ENCODE measurements at regions not wholly inside any gene's neighbourhood (a gene's known extent, or its start where the extent isn't known, plus 50 kb on each side); places are given as distances from the start of the nearest gene placed in this dataset.
"Not testable (repeated sequence)": the region's sequence is repeated elsewhere in the genome, so short reads cannot be mapped to it uniquely, and the experiment has no call there.

DNA sequence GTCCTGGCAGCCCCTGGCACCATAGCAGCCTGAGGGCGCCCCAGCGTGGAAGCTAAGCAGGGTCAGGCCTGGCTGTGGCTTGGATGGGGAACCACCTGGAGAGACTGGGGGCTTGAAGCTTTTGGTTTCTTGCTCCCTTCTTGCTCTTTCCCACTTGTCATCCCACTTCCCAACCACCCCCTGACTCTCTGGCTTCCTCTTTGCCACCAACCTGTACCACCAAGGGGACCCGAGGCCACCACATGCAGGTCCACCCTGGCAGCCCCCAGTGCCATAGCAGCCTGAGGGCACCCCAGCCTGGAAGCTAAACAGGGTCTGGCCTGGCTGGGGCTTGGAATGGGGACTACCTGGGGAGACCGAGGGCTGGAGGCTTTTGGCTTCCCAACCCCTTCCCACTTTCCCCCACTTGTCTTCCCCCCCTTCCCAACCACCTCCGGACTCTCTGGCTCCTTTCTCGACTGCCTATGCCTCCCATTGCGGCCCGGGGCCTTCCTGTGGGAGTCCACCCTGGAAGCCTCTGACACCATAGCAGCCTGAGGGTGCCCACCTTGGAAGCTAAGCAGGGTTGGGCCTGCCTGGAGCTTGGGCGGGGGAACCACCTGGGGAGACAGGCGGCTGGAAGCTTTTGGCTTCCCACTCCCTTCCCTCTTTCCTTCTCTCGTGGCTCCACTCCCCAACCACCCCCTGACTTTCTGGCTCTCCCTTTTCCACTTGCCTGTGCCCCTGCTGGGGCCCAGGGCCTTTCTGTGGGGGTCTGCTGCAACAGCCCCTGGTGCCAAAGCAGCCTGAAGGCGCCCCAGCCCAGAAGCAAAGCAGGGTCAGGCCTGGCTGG lies 2294.4 kb downstream of the TP53TG3F start:
- ATAC-seq (replicated peaks) (no peak), DNase-seq (no peak)
- Mint-ChIP-seq H3K36me3 (ENCODE audit: insufficient read depth) (no peaks in the 10 kb centered on the region), H3K27me3 (no peaks in the 10 kb centered on the region), H3K4me1 (ENCODE audit: low read depth in 2 of 2) (no peaks in the 10 kb centered on the region), H3K27ac (no peak overlapping the region), H3K4me3 (no peak overlapping the region), H3K9me3 (peaks cover 11 to 38% of the 10 kb centered on the region in 2 donors)

DNA sequence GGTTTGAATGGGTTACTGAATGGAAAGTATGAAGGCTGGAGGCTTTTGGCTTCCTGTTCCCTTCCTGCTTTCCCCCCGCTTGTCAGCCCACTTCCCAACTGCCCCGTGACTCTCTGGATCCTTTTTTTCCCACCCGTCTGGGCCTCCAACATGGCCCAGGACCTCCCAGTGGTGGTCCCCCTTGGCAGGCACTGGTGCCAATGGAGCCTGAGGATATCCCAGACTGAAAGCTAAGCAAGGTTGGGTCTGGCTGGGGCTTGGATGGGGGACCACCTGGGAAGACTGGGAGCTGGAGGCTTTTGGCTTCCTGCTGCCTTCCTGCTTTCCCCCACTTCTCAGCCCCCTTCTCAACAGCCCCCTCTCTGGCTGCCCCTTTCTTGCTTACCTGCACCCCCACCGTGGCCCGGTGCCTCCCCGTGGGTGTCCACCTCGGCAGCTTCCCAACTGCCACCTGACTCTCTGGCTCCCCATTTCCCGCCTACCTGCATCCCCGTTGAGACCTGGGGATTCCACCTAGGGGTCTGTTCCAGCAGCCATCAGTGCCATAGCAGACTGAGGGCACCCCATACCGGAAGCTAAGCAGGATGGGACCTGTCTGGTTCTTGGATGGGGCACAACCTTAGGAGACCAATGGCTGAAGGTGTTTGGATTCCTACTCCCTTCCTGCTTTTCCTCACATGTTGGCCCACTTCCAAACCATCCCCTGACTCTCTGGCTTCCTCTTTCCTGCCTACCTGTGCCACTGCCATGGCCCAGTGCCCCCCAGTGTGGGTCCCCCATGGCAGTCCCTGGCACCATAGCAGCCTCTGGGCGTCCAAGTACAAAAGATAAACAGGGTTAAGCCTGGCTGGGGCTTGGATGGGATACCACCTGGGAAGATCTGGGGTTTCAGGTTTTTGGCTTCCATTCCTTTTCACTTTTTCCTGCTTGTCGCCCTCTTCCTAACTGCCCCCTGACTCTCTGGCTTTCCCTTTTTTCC lies 2295.3 kb downstream of the TP53TG3F start:
- Mint-ChIP-seq H3K9me3 (peaks cover 9 to 35% of the 10 kb centered on the region in 2 donors), H3K36me3 (ENCODE audit: insufficient read depth) (no peaks in the 10 kb centered on the region), H3K27me3 (no peaks in the 10 kb centered on the region), H3K4me3 (no peak overlapping the region), H3K4me1 (ENCODE audit: low read depth in 2 of 2) (no peaks in the 10 kb centered on the region), H3K27ac (no peak overlapping the region)
- no peak for ATAC-seq (replicated peaks)
- DNase-seq, result no peak

DNA sequence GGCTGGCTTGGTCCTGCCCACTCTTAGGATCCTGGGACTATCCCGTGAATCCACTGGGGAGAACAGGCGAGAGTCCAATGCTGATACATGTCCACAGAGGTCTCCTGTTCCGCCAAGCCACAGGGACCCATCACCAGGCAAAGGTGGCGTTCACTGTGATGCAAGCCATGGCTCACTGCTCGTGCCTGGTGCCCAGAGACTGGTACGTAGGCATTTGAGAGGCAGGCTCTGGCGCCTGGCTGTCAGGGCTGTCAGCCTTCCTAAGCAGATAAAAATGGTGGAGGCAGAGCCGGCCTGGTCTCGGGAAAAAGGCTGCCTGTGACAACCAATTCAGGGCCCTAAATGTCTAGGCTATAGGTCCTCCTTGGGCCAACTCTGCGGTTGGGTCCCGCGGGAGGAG lies 2329.0 kb downstream of the TP53TG3F start:
- Mint-ChIP-seq H3K9me3 (peaks cover 6 to 9% of the 10 kb centered on the region in 2 donors), H3K27me3 (no peaks in the 10 kb centered on the region), H3K36me3 (ENCODE audit: insufficient read depth) (no peaks in the 10 kb centered on the region), H3K4me3 (no peak overlapping the region), H3K4me1 (ENCODE audit: low read depth in 2 of 2) (no peaks in the 10 kb centered on the region), H3K27ac (no peak overlapping the region)
- DNase-seq (no peak), ATAC-seq (replicated peaks) (no peak)

DNA sequence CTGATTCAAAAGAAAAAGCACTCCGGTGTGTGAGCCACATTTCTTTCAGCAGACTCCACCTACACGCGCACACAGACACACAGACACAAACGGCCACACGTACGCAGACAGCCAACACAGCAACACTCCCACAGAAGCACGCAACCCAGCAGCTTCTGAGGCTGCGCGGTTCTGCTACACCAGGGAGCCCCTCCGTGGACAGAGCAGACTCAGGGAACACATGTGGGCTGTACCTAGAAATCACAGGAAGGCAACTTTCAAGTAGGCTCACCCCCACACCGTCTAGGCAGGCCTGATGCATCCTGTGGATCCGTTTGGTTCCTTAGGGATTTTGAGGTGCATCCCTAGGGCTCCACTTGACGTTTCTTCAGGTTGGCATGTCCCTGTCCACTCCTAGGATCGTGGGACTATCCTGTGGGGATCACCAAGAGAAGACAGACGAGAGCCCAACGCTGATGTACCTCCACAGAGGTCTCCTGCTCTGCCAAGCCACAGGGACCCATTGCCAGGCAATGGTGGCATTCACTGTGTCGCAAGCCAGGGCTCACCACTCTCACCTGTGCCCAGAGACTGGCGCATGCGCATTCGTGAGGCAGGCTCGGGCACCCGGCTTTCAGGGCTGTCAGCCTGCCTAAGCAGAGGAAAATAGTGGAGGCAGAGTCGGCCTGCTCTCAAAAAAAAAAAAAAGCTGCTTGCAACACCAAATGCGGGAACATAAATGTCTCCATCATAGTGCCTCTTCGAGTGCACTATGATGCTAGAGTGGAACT lies 2333.3 kb downstream of the TP53TG3F start:
- Mint-ChIP-seq H3K9me3 (peaks cover 7 to 16% of the 10 kb centered on the region in 2 donors), H3K4me3 (no peak overlapping the region), H3K27ac (no peak overlapping the region), H3K36me3 (ENCODE audit: insufficient read depth) (no peaks in the 10 kb centered on the region), H3K4me1 (ENCODE audit: low read depth in 2 of 2) (no peaks in the 10 kb centered on the region), H3K27me3 (no peaks in the 10 kb centered on the region)
- ATAC-seq (replicated peaks), result no peak
- DNase-seq, result no peak

DNA sequence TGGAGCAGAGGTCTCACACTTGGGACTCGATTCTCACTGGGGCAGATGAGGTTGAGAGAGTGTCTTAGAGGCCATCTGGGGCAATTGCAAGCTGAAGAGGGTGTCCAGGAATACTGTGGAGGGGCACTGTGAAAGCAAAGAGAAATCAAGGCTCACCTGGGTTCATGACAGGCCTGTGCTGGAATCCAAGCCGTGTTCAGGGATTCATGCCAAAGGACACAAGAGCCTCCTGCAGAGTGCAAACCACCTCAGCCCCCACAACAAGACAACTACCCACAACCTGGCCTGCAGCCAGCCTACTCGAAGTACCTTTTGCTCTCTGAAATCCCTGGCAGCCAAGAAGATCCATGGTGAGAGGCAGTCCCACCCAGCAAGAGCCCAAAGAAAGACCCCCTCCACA lies 2334.2 kb downstream of the TP53TG3F start:
- Mint-ChIP-seq H3K27ac (no peak overlapping the region), H3K27me3 (no peaks in the 10 kb centered on the region), H3K4me3 (no peak overlapping the region), H3K9me3 (peaks cover 7 to 25% of the 10 kb centered on the region in 2 donors), H3K36me3 (ENCODE audit: insufficient read depth) (no peaks in the 10 kb centered on the region), H3K4me1 (ENCODE audit: low read depth in 2 of 2) (no peaks in the 10 kb centered on the region)
- ATAC-seq (replicated peaks) (no peak), DNase-seq (no peak)

DNA sequence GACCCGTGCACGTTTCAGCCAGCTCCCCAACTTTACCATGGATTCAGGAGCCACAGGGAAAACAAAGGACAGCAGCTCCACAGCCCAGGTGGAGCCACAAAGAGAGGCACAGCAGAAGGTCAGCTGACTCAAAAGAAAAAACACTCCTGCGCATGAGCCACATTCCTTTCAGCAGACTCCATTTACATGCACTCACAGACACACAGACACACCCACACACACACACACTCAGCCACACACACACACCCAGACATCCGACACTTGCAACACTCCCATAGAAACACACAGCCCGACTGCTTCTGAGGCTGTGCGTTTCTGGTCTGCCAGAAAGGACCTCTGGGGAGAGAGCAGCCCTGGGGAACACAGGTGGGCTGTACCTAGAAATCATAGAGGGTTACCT lies 2335.5 kb downstream of the TP53TG3F start:
- H3K9me3 Mint-ChIP-seq, result peaks cover 9 to 29% of the 10 kb centered on the region in 2 donors
- ATAC-seq (replicated peaks), result no peak
- no peak overlapping the region for H3K27ac Mint-ChIP-seq
- no peak for DNase-seq
- no peaks in the 10 kb centered on the region for H3K27me3 Mint-ChIP-seq
- H3K4me1 Mint-ChIP-seq (ENCODE audit: low read depth in 2 of 2), result no peaks in the 10 kb centered on the region
- H3K36me3 Mint-ChIP-seq (ENCODE audit: insufficient read depth), result no peaks in the 10 kb centered on the region
- H3K4me3 Mint-ChIP-seq, result no peak overlapping the region

DNA sequence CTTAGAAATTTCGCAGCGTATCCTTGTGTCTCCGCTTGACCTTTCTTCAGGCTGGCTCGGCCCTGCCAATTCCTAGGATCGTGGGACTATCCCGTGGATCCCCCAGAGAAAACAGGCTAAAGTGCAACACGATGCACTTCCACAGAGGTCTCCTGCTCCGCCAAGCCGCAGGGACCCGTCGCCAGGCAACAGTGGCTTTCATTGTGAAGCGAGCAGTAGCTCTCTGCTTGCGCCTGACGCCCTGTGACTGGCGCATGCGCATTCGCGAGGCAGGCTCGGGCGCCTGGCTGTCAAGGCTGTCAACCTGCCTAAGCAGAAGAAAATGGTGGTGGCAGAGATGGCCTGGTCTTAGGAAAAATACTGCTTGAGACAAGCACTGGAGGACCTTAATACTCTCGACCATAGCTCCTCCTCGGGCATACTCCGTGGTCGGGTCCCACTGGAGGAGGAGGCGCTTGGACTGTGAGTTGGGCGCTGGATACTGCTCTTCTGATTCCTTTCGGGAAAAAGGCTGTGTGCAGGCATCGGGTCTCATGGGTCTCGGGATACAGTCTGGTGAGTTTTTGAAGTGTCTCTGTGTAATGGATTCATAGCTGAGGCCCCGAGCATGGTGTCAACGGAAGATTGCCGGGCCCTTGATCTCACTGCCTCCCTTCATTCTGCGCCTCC lies 2336.1 kb downstream of the TP53TG3F start:
- H3K27ac Mint-ChIP-seq, result no peak overlapping the region
- DNase-seq, result no peak
- H3K4me1 Mint-ChIP-seq (ENCODE audit: low read depth in 2 of 2), result no peaks in the 10 kb centered on the region
- no peak overlapping the region for H3K4me3 Mint-ChIP-seq
- peaks cover 9 to 29% of the 10 kb centered on the region in 2 donors for H3K9me3 Mint-ChIP-seq
- no peak for ATAC-seq (replicated peaks)
- H3K36me3 Mint-ChIP-seq (ENCODE audit: insufficient read depth), result no peaks in the 10 kb centered on the region
- no peaks in the 10 kb centered on the region for H3K27me3 Mint-ChIP-seq

DNA sequence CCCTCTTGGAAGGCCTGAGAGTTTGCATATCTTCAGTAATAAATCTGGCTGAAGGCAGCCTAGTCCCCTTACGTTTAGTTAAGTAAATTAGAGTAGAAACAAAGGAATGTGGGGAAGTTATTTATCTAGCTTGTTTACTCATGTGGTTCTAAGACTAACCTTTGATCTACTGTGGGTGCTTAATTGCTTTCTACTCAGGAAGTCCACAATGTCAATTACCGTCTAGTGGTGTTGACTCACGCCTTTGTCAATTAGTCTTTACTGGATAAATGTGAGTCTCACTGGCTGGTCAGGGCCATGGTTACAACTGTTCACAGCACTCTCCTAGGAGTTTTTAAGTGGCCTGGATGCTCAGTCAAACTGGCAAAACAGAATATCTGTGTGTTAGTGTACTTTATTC lies 2338.4 kb downstream of the TP53TG3F start:
- Mint-ChIP-seq H3K9me3 (peaks cover 10 to 33% of the 10 kb centered on the region in 2 donors), H3K36me3 (ENCODE audit: insufficient read depth) (no peaks in the 10 kb centered on the region), H3K4me3 (no peak overlapping the region)

DNA sequence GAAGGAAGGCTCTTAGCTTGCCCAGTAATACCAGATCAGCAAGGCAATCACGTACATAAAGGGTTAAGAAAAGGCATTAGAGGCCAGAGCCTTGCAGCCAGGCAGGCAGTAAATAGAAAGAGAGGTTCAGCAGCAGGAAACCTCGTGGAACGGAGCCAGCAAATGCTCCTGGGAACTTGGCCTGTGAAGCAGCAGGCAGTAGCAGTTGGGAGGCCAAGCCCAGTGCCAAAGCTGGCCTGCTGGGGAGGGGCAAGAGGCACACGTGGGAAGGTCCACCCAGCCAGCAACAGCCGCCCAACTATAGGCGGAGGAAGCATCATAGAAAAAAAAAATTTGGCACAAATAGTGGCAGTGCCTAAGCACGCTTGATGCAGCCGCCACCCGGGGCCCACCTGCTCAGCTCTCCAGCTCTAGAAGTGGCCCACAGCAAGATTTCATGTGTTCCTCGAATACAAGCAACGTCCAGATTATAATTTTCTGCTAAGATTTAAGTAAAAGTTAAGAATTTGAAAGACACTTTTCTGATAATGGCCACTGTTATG lies 2339.5 kb downstream of the TP53TG3F start:
- Mint-ChIP-seq H3K36me3 (ENCODE audit: insufficient read depth) (no peaks in the 10 kb centered on the region), H3K4me1 (ENCODE audit: low read depth in 2 of 2) (no peaks in the 10 kb centered on the region), H3K4me3 (no peak overlapping the region), H3K27me3 (no peaks in the 10 kb centered on the region), H3K27ac (no peak overlapping the region), H3K9me3 (peaks cover 10 to 33% of the 10 kb centered on the region in 2 donors)
- DNase-seq (no peak), ATAC-seq (replicated peaks) (no peak)

More for the DNA sequence above, 2338.4 kb downstream of the TP53TG3F start:
- Mint-ChIP-seq H3K27ac (no peak overlapping the region), H3K27me3 (no peaks in the 10 kb centered on the region), H3K4me1 (ENCODE audit: low read depth in 2 of 2) (no peaks in the 10 kb centered on the region)
- ATAC-seq (replicated peaks) (no peak), DNase-seq (no peak)

DNA sequence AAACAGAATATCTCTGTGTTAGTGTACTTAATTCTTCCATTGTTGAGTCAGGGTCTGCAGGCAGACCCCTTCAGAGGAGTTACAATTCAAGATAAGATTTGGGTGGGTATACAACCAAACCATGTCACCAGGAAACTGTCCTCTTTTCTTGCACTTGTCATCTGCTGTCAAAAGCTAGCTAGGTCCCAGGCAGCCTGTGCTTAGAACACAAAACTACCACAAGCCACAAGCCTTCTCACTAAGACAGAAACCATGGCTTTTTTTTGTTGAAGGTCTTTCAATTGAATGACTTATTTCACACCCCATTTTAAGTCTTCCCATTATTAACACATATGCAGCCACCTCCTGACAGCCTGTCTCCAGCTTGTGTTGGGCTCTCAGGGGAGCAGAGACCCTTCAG lies 2345.1 kb downstream of the TP53TG3F start:
- not testable (repeated sequence) for H3K4me1 Mint-ChIP-seq (ENCODE audit: low read depth in 2 of 2); H3K4me3 Mint-ChIP-seq; H3K27me3 Mint-ChIP-seq; DNase-seq; H3K36me3 Mint-ChIP-seq (ENCODE audit: insufficient read depth); ATAC-seq (replicated peaks); H3K27ac Mint-ChIP-seq
- H3K9me3 Mint-ChIP-seq, result peaks cover 7 to 28% of the 10 kb centered on the region in 2 donors

DNA sequence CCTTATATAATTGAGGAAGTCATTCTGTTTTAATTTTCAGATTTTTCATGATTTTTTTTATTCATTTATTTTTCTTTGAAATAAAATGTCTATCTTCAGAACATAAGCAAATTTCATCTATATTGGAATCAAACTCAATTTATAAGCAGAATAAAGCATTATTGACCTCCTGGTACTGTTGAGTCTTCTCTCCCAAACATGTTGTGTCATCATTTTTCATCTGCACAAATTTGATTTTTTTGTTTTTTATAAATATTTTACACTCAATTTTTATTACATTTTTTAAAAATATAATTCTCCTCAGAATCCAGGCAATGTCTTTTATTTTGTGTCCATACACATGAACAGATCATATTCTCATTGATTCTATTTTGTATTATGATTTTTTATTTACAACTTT lies 2363.9 kb downstream of the TP53TG3F start:
- Mint-ChIP-seq H3K27me3 (no peaks in the 10 kb centered on the region), H3K4me1 (ENCODE audit: low read depth in 2 of 2) (no peaks in the 10 kb centered on the region), H3K4me3 (no peak overlapping the region), H3K36me3 (ENCODE audit: insufficient read depth) (no peaks in the 10 kb centered on the region), H3K9me3 (peaks cover 0 to 4% of the 10 kb centered on the region in 2 donors), H3K27ac (no peak overlapping the region)
- DNase-seq (no peak), ATAC-seq (replicated peaks) (no peak)

DNA sequence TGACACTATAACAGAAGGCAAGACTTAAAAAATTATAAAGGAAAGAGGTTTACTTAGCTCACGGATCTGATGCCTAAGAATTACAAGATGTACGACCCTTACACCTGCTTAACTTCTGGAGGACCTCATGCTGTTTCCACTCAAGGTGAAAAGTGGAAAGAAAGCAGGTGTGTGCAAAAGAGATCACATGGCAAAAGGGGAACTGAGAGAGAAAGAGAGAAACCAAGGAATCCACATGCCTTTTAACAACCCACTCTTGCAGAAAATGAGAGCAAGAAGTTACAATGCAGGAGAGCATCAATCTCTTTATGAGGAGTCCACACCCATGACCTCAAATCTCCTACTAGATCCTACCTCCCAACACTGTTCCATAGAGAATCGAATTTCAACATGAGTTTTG lies 2382.2 kb downstream of the TP53TG3F start:
- H3K9me3 Mint-ChIP-seq, result peaks cover 5 to 31% of the 10 kb centered on the region in 2 donors
- no peak for DNase-seq
- H3K27me3 Mint-ChIP-seq, result no peaks in the 10 kb centered on the region
- no peak for ATAC-seq (replicated peaks)
- no peak overlapping the region for H3K27ac Mint-ChIP-seq
- no peak overlapping the region for H3K4me3 Mint-ChIP-seq
- H3K36me3 Mint-ChIP-seq (ENCODE audit: insufficient read depth), result no peaks in the 10 kb centered on the region
- no peaks in the 10 kb centered on the region for H3K4me1 Mint-ChIP-seq (ENCODE audit: low read depth in 2 of 2)

Data from effector memory CD8-positive, alpha-beta T cell (primary cell).